HG02981 (cell line): ENCODE measurements at regions not wholly inside any gene's neighbourhood (a gene's known extent, or its start where the extent isn't known, plus 50 kb on each side); places are given as distances from the start of the nearest gene placed in this dataset.

Experiments
- ATAC-seq: cut with Tn5 transposase; IDR thresholded peaks from one replicate; pipeline ENCODE4 v1.9.1; 2021; ENCODE audit warnings: mild to moderate bottlenecking, moderate library complexity; ENCODE audit not compliant: unreplicated experiment

- no peak for ATAC-seq
These were observed 368.4 kb upstream of the E2F7 start for GRCh38 chr12:77433799-77434198.

- ATAC-seq: no peak
These were observed 364.1 kb upstream of the E2F7 start for GRCh38 chr12:77429426-77429825.

- ATAC-seq: no peak
These were observed 355.8 kb upstream of the E2F7 start for GRCh38 chr12:77421152-77421551.

GRCh38 chr12:77409551-77409950 lies 344.2 kb upstream of the E2F7 start:
- no peak for ATAC-seq

GRCh38 chr12:77407931-77408330 lies 342.6 kb upstream of the E2F7 start:
- ATAC-seq: no peak

GRCh38 chr12:77406219-77406905 lies 341.0 kb upstream of the E2F7 start:
- ATAC-seq: no peak

GRCh38 chr12:77402716-77403115 lies 337.3 kb upstream of the E2F7 start:
- ATAC-seq: no peak

- ATAC-seq: no peak
These were observed 336.4 kb upstream of the E2F7 start for GRCh38 chr12:77401770-77402081.

- ATAC-seq: no peak
These were observed 335.8 kb upstream of the E2F7 start for GRCh38 chr12:77401064-77401769.

- no peak for ATAC-seq
These were observed 327.2 kb upstream of the E2F7 start for GRCh38 chr12:77392467-77393088.

- no peak for ATAC-seq
These were observed 323.3 kb upstream of the E2F7 start for GRCh38 chr12:77388445-77389265.

GRCh38 chr12:77387671-77388070 lies 322.3 kb upstream of the E2F7 start:
- ATAC-seq: no peak

- no peak for ATAC-seq
These were observed 321.8 kb upstream of the E2F7 start for GRCh38 chr12:77387214-77387613.

- ATAC-seq: no peak
These were observed 319.6 kb upstream of the E2F7 start for GRCh38 chr12:77384941-77385340.

GRCh38 chr12:77382096-77382742 lies 316.9 kb upstream of the E2F7 start:
- no peak for ATAC-seq

- ATAC-seq: no peak
These were observed 312.3 kb upstream of the E2F7 start for GRCh38 chr12:77377622-77378021.

- no peak for ATAC-seq
These were observed 311.7 kb upstream of the E2F7 start for GRCh38 chr12:77377116-77377515.

GRCh38 chr12:77374673-77375072 lies 309.3 kb upstream of the E2F7 start:
- no peak for ATAC-seq

GRCh38 chr12:77372494-77372893 lies 307.1 kb upstream of the E2F7 start:
- no peak for ATAC-seq

- no peak for ATAC-seq
These were observed 306.7 kb upstream of the E2F7 start for GRCh38 chr12:77372026-77372425.

- ATAC-seq: no peak
These were observed 303.0 kb upstream of the E2F7 start for GRCh38 chr12:77368379-77368778.
